Epithelial cell of proximal tubule (primary cell): ENCODE measurements at regions not wholly inside any gene's neighbourhood (a gene's known extent, or its start where the extent isn't known, plus 50 kb on each side); places are given as distances from the start of the nearest gene placed in this dataset.

Source experiments
- DNase-seq: peaks from one replicate; pipeline ENCODE4 v3.0.0-alpha.2; 2011; ENCODE audit warnings: low read depth
- H3K4me3 ChIP-seq: 2 replicates; pipeline ENCODE4 v1.5.1; 2011; ENCODE audit warnings: low read depth, mild to moderate bottlenecking, low read length
- CTCF ChIP-seq: conservative IDR thresholded peaks from 2 replicates; pipeline ENCODE4 v1.5.1; 2012; ENCODE audit warnings: low read depth, mild to moderate bottlenecking, low read length

GRCh38 chr6:156254240-156254639, 522.9 kb upstream of the ARID1B start:
- DNase-seq, result no peak
- no peak for TF ChIP-seq CTCF
- H3K4me3 ChIP-seq, result no peak overlapping the region

GRCh38 chr6:156250593-156250992, 526.6 kb upstream of the ARID1B start:
- no peak for TF ChIP-seq CTCF
- H3K4me3 ChIP-seq, result no peak overlapping the region
- DNase-seq, result no peak

GRCh38 chr6:156242206-156242605, 535.0 kb upstream of the ARID1B start:
- DNase-seq, result no peak
- TF ChIP-seq CTCF, result no peak
- H3K4me3 ChIP-seq, result no peak overlapping the region

- no peak overlapping the region for H3K4me3 ChIP-seq
- no peak for DNase-seq
- TF ChIP-seq CTCF, result no peak
Observed at GRCh38 chr6:156231026-156231765, 546.0 kb upstream of the ARID1B start.

- no peak overlapping the region for H3K4me3 ChIP-seq
- TF ChIP-seq CTCF, result no peak
- no peak for DNase-seq
Observed at GRCh38 chr6:156219973-156220372, 557.2 kb upstream of the ARID1B start.

- TF ChIP-seq CTCF, result no peak
- no peak overlapping the region for H3K4me3 ChIP-seq
- DNase-seq, result no peak
Observed at GRCh38 chr6:156205678-156206077, 571.5 kb upstream of the ARID1B start.

- no peak for DNase-seq
- H3K4me3 ChIP-seq, result no peak overlapping the region
- TF ChIP-seq CTCF, result no peak
Observed at GRCh38 chr6:156199182-156199581, 578.0 kb upstream of the ARID1B start.
